ENCODE measurements at regions not wholly inside any gene's neighbourhood (a gene's known extent, or its start where the extent isn't known, plus 50 kb on each side); places are given as distances from the start of the nearest gene placed in this dataset.

DNA sequence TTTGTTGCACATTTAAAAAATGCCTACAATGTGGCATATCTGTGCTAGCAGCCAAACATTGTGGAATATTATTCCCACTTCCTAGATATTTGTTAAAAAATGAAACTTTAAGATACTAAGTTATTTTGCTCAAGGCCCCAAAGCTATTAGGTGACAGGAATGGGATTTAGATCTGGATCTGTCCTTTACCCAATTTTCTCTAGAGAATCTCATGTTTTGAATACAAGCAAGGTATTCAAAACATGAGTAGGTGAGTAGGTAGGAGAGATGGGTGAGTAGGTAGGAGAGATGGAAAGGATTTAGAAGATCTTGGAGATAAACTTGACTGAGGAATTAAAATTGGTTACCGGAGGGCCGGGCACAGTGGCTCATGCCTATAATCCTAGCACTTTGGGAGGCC lies 61.2 kb upstream of the AKIRIN2 start:
- TF ChIP-seq ZFP3 (CRISPR knock-in tag; IDR thresholded peaks at IDR 0.05) (no peak), BACH2 (CRISPR knock-in tag; IDR thresholded peaks at IDR 0.05; ENCODE audit: borderline replicate concordance) (no peak), TCF4 (CRISPR knock-in tag; IDR thresholded peaks at IDR 0.05; ENCODE audit: borderline replicate concordance) (no peak), TOX (CRISPR knock-in tag; IDR thresholded peaks at IDR 0.05; ENCODE audit: borderline replicate concordance) (no peak), ZNF70 (CRISPR knock-in tag; IDR thresholded peaks at IDR 0.05) (no peak), ISL1 (CRISPR knock-in tag; IDR thresholded peaks at IDR 0.05) (no peak)
- TF ChIP-seq, protein P1, sequence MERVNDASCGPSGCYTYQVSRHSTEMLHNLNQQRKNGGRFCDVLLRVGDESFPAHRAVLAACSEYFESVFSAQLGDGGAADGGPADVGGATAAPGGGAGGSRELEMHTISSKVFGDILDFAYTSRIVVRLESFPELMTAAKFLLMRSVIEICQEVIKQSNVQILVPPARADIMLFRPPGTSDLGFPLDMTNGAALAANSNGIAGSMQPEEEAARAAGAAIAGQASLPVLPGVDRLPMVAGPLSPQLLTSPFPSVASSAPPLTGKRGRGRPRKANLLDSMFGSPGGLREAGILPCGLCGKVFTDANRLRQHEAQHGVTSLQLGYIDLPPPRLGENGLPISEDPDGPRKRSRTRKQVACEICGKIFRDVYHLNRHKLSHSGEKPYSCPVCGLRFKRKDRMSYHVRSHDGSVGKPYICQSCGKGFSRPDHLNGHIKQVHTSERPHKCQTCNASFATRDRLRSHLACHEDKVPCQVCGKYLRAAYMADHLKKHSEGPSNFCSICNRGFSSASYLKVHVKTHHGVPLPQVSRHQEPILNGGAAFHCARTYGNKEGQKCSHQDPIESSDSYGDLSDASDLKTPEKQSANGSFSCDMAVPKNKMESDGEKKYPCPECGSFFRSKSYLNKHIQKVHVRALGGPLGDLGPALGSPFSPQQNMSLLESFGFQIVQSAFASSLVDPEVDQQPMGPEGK (CRISPR knock-in tag; IDR thresholded peaks at IDR 0.05; ENCODE audit: borderline replicate concordance), result no peak
- TF ChIP-seq, protein P2, sequence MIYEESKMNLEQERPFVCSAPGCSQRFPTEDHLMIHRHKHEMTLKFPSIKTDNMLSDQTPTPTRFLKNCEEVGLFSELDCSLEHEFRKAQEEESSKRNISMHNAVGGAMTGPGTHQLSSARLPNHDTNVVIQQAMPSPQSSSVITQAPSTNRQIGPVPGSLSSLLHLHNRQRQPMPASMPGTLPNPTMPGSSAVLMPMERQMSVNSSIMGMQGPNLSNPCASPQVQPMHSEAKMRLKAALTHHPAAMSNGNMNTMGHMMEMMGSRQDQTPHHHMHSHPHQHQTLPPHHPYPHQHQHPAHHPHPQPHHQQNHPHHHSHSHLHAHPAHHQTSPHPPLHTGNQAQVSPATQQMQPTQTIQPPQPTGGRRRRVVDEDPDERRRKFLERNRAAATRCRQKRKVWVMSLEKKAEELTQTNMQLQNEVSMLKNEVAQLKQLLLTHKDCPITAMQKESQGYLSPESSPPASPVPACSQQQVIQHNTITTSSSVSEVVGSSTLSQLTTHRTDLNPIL (CRISPR knock-in tag; IDR thresholded peaks at IDR 0.05; ENCODE audit: low read depth), result no peak
- TF ChIP-seq, protein P3, sequence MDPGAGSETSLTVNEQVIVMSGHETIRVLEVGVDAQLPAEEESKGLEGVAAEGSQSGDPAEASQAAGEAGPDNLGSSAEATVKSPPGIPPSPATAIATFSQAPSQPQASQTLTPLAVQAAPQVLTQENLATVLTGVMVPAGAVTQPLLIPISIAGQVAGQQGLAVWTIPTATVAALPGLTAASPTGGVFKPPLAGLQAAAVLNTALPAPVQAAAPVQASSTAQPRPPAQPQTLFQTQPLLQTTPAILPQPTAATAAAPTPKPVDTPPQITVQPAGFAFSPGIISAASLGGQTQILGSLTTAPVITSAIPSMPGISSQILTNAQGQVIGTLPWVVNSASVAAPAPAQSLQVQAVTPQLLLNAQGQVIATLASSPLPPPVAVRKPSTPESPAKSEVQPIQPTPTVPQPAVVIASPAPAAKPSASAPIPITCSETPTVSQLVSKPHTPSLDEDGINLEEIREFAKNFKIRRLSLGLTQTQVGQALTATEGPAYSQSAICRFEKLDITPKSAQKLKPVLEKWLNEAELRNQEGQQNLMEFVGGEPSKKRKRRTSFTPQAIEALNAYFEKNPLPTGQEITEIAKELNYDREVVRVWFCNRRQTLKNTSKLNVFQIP (CRISPR knock-in tag; IDR thresholded peaks at IDR 0.05; ENCODE audit: borderline replicate concordance, low read depth), result no peak
